HepG2 (cell line): ENCODE measurements at regions not wholly inside any gene's neighbourhood (a gene's known extent, or its start where the extent isn't known, plus 50 kb on each side); places are given as distances from the start of the nearest gene placed in this dataset.

Source experiments
- FOXJ3 ChIP-seq: sonication (generic); formaldehyde crosslinking; IDR thresholded peaks from 2 replicates; pipeline ENCODE4 v1.4.0; 2020; ENCODE audit warnings: missing genetic modification reagents, mild to moderate bottlenecking, borderline replicate concordance
- POLR2A ChIP-seq, 2 experiments: IDR thresholded peaks; 2 replicates each; pipeline ENCODE4 v1.6.1; 2011; ENCODE audit warnings: low read depth in 2 of 2, low read length in 2 of 2, mild to moderate bottlenecking in 1 of 2, moderate library complexity in 1 of 2; ENCODE audit not compliant: insufficient read depth in 1 of 2
- POLR2AphosphoS5 ChIP-seq: IDR thresholded peaks from 2 replicates; pipeline ENCODE4 v1.6.1; 2012; ENCODE audit warnings: low read depth, low read length
- RNF2 ChIP-seq: fragments of 450-650 bp; conservative IDR thresholded peaks from 2 replicates; pipeline ENCODE4 v1.6.1; 2016; ENCODE audit warnings: low read depth
- YY1 ChIP-seq: IDR thresholded peaks from 2 replicates; pipeline ENCODE4 v1.6.1; 2011; ENCODE audit warnings: low read length, low read depth, moderate library complexity, mild to moderate bottlenecking; ENCODE audit not compliant: insufficient read depth, insufficient replicate concordance

- TF ChIP-seq POLR2AphosphoS5 (no peak), FOXJ3 (CRISPR knock-in tag) (no peak), RNF2 (no peak), POLR2A (IDR thresholded peaks at IDR 0.05; ENCODE audit: insufficient read depth in 1 of 2, low read depth in 2 of 2, low read length in 2 of 2) (no peak), YY1 (no peak)
Observed at GRCh38 chr3:35305406-35305805, 333.9 kb upstream of the ARPP21 start.
